ENCODE measurements at regions not wholly inside any gene's neighbourhood (a gene's known extent, or its start where the extent isn't known, plus 50 kb on each side); places are given as distances from the start of the nearest gene placed in this dataset.

DNA sequence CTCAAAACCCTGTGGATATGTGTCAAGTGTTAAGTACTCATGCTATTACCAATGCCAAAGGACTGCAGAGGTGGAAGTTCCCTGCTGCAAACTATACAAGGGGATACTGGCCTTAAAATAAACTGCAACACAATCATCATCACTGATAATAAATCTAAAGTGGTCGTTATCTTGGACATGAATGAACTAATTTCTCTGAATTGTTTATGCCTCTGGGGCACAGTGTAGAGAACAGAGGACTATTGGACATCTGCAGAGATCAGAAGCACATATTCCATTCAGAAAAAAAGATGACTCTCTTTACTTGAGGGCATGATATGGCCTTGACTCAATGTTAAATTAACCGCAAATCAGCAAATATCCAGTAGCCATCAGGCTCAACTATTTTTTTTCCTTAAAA, 542.6 kb upstream of the IGFBP7 start:
- TF ChIP-seq, protein P1, sequence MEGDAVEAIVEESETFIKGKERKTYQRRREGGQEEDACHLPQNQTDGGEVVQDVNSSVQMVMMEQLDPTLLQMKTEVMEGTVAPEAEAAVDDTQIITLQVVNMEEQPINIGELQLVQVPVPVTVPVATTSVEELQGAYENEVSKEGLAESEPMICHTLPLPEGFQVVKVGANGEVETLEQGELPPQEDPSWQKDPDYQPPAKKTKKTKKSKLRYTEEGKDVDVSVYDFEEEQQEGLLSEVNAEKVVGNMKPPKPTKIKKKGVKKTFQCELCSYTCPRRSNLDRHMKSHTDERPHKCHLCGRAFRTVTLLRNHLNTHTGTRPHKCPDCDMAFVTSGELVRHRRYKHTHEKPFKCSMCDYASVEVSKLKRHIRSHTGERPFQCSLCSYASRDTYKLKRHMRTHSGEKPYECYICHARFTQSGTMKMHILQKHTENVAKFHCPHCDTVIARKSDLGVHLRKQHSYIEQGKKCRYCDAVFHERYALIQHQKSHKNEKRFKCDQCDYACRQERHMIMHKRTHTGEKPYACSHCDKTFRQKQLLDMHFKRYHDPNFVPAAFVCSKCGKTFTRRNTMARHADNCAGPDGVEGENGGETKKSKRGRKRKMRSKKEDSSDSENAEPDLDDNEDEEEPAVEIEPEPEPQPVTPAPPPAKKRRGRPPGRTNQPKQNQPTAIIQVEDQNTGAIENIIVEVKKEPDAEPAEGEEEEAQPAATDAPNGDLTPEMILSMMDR (IDR thresholded peaks at IDR 0.05), result no peak
- TF ChIP-seq EP300 (IDR thresholded peaks at IDR 0.05), result no peak
- no peak for TF ChIP-seq POLR2A (IDR thresholded peaks at IDR 0.05)
- no peak for TF ChIP-seq POLR2AphosphoS5 (IDR thresholded peaks at IDR 0.05)

Data from suprapubic skin (tissue), 4 donors.